HG03378 (cell line): ENCODE measurements at regions not wholly inside any gene's neighbourhood (a gene's known extent, or its start where the extent isn't known, plus 50 kb on each side); places are given as distances from the start of the nearest gene placed in this dataset.

Experiments used
- ATAC-seq: cut with Tn5 transposase; IDR thresholded peaks from one replicate; pipeline ENCODE4 v1.9.1; 2021; ENCODE audit warnings: mild to moderate bottlenecking, moderate library complexity; ENCODE audit not compliant: unreplicated experiment

DNA sequence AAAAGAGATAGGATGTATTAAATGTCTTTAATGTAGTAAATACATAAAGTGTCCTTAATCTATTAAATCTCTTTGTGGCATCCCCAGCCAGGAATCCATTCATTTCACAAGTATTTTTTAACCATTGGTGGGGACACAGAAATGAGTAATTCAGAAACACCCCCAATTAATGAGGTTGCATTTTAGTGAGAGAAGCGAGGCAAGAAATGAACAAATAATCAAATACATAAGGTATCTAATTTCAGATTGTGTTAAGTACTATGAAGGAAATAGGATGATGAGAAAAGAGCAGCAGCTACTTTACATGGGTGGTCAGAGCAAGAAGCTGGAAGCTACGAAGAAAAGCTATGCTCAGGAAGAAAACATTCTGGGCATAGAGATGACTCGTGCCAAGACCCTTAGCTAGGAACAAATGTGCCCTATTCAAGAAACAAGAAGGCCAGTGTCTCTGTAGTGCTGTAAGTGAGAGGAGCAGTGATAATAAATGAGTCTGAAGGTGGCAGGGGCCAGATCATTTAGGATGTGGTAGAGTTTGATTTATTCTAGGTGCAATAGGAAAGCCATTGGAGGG lies 60.5 kb upstream of the IGF1 start:
- ATAC-seq: no peak

- ATAC-seq: no peak
These were observed 59.5 kb upstream of the IGF1 start for GRCh38 chr12:102539651-102540553.

DNA sequence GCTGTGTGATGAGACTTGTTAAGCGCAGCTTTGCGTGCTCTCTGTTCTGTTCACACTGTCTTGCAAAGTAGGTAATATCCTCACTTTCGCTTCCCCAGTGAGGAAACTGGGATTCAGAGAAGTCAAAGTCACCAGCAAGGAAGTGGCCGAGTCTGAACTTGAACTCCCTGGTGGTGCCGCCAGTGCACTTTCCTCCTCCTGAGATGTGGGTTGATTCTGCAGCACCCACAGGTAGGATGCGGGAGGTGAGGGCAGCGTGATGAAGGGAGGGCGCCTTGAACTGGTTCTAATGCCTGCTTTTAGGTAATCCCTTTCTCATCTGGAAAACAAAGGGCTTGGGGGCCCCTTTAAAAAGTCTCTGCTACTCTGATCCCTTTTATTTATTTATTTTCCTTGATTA lies 54.9 kb upstream of the IGF1 start:
- no peak for ATAC-seq

DNA sequence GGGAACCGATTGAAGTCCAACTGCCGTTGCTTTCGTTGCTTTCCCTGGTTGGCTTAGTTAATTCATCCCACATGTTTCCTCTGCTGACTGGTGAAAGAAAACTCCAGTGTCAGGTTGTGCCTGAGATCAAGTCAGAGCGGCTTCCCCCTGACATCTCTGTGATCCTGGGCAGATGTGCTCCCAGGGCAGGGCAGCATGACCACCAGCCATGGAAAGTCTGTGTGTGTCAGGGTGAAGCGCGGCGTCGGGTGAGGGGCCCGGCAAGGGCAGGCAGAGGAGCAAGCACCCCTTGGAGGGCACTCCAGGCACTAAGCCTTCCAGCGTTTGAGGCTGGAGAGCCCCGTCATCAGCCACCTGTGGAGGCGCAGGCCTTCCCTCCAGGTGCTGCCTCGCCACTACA lies 54.5 kb upstream of the IGF1 start:
- no peak for ATAC-seq

DNA sequence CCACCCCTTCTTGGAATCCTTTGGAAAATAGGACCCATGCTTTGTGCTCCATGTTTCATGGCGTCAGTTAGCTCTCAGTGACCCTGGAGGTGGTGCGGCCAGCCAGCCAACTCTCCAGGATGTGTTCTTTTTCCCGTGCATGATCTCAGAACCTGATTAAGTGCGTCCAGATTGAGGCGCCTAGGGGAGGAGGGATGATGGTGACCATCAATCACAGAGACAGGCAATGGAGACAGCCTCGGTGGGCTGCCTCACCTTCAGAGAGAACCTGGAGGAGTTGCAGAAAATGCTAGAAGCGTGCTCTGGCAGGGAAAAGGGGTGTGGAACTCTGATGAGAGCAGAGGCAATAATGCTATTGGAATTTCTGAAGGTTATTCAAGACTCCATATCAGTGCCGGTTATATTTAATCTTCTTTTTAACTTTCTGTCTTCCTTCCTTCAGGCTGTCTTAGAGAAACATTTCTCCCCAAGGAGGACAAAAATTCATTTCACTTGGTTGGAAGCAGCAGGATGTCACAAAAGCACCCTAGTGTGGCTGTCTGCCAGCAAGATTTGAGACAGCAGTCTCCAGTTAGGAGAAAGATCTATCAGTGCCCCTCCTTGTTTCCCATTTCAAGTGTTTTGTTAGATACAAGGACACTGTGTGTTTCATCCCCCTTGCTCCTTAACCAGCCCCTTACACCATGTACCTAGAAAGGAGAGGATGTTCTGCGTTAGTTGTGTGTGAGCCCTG lies 53.3 kb upstream of the IGF1 start:
- no peak for ATAC-seq
